ENCODE measurements at regions not wholly inside any gene's neighbourhood (a gene's known extent, or its start where the extent isn't known, plus 50 kb on each side); places are given as distances from the start of the nearest gene placed in this dataset.

GRCh38 chr5:108524564-108524963, 142.7 kb upstream of the FBXL17 start:
- H3K27ac ChIP-seq, result no peak overlapping the region
- TF ChIP-seq POLR2A (IDR thresholded peaks at IDR 0.05) (no peak), CTCF (IDR thresholded peaks at IDR 0.05) (no peak)
- H3K4me3 ChIP-seq, result no peak overlapping the region
- no peaks in the 10 kb centered on the region for H3K9me3 ChIP-seq
- intact Hi-C loops (cut with DNase I; ENCODE audit: low total_unique reads), result no loop called here
- H3K4me1 ChIP-seq, result no peaks in the 10 kb centered on the region
- no peaks in the 10 kb centered on the region for H3K27me3 ChIP-seq
- no peaks in the 10 kb centered on the region for H3K36me3 ChIP-seq
- DNase-seq, result no peak

- no peak for DNase-seq
- TF ChIP-seq POLR2A (IDR thresholded peaks at IDR 0.05) (no peak), CTCF (IDR thresholded peaks at IDR 0.05) (no peak)
- Histone ChIP-seq H3K27me3 (no peaks in the 10 kb centered on the region), H3K9me3 (no peaks in the 10 kb centered on the region), H3K4me1 (no peaks in the 10 kb centered on the region), H3K27ac (no peak overlapping the region), H3K36me3 (no peaks in the 10 kb centered on the region), H3K4me3 (no peak overlapping the region)
- intact Hi-C loops (cut with DNase I; ENCODE audit: low total_unique reads), result no loop called here
Observed at GRCh38 chr5:108523360-108523759, 141.5 kb upstream of the FBXL17 start.

GRCh38 chr5:108521841-108522506, 140.1 kb upstream of the FBXL17 start:
- no peaks in the 10 kb centered on the region for H3K9me3 ChIP-seq
- DNase-seq, result no peak
- no peaks in the 10 kb centered on the region for H3K4me1 ChIP-seq
- H3K27ac ChIP-seq, result no peak overlapping the region
- intact Hi-C loops (cut with DNase I; ENCODE audit: low total_unique reads), result no loop called here
- H3K36me3 ChIP-seq, result no peaks in the 10 kb centered on the region
- H3K27me3 ChIP-seq, result no peaks in the 10 kb centered on the region
- peak in 3 of 4 experiments; percentile 16 to 36 (median 25) for TF ChIP-seq CTCF (IDR thresholded peaks at IDR 0.05)
- no peak for TF ChIP-seq POLR2A (IDR thresholded peaks at IDR 0.05)
- no peak overlapping the region for H3K4me3 ChIP-seq

GRCh38 chr5:108521011-108521700, 139.3 kb upstream of the FBXL17 start:
- Histone ChIP-seq H3K4me1 (no peaks in the 10 kb centered on the region), H3K9me3 (no peaks in the 10 kb centered on the region), H3K36me3 (no peaks in the 10 kb centered on the region), H3K4me3 (no peak overlapping the region), H3K27me3 (no peaks in the 10 kb centered on the region), H3K27ac (no peak overlapping the region)
- DNase-seq, result no peak
- no peak for TF ChIP-seq CTCF (IDR thresholded peaks at IDR 0.05)
- no peak for TF ChIP-seq POLR2A (IDR thresholded peaks at IDR 0.05)
- intact Hi-C loops (cut with DNase I; ENCODE audit: low total_unique reads), result no loop called here

- Histone ChIP-seq H3K27ac (no peak overlapping the region), H3K4me1 (no peaks in the 10 kb centered on the region), H3K9me3 (no peaks in the 10 kb centered on the region), H3K36me3 (no peaks in the 10 kb centered on the region), H3K4me3 (no peak overlapping the region), H3K27me3 (no peaks in the 10 kb centered on the region)
- intact Hi-C loops (cut with DNase I; ENCODE audit: low total_unique reads), result no loop called here
- no peak for DNase-seq
- TF ChIP-seq CTCF (IDR thresholded peaks at IDR 0.05), result no peak
- no peak for TF ChIP-seq POLR2A (IDR thresholded peaks at IDR 0.05)
Observed at GRCh38 chr5:108516785-108517184, 134.9 kb upstream of the FBXL17 start.
